Large intestine (tissue), 3 donors: ENCODE measurements at regions not wholly inside any gene's neighbourhood (a gene's known extent, or its start where the extent isn't known, plus 50 kb on each side); places are given as distances from the start of the nearest gene placed in this dataset.

Source experiments
- DNase-seq, 2 donors: peaks; one replicate each; pipeline versions ENCODE4 v3.0.0 to v3.0.0-alpha.2; 2013
- H3K27ac ChIP-seq: one replicate; pipeline ENCODE4 v1.5.1; 2013; ENCODE audit warnings: low read length
- H3K27me3 ChIP-seq: 2 replicates; pipeline ENCODE4 v1.6.1; 2013; ENCODE audit warnings: low read length; ENCODE audit not compliant: control insufficient read depth, insufficient read depth
- H3K36me3 ChIP-seq: 2 replicates; pipeline ENCODE4 v1.6.1; 2013; ENCODE audit warnings: low read length; ENCODE audit not compliant: control insufficient read depth, insufficient read depth
- H3K4me1 ChIP-seq: one replicate; pipeline ENCODE4 v1.6.1; 2013; ENCODE audit warnings: low read length; ENCODE audit not compliant: control insufficient read depth, insufficient read depth
- H3K4me3 ChIP-seq: one replicate; pipeline ENCODE4 v1.5.1; 2013; ENCODE audit warnings: low read length
- H3K9me3 ChIP-seq: one replicate; pipeline ENCODE4 v1.6.1; 2013; ENCODE audit warnings: mild to moderate bottlenecking, low read depth, low read length, moderate library complexity; ENCODE audit not compliant: control insufficient read depth
- WGBS: methylation state at CpG from one replicate; pipeline ENCODE4 v1.1.5; 2013; ENCODE audit warnings: low lambda C conversion rate; ENCODE audit not compliant: insufficient coverage; 5-methylcytosine and 5-hydroxymethylcytosine counted together

- H3K36me3 ChIP-seq = no peaks in the 10 kb centered on the region
- H3K27me3 ChIP-seq = peaks cover 2% of the 10 kb centered on the region
- H3K27ac ChIP-seq = no peak overlapping the region
- H3K9me3 ChIP-seq = peaks cover 5% of the 10 kb centered on the region
- no peak overlapping the region for H3K4me3 ChIP-seq
- no peaks in the 10 kb centered on the region for H3K4me1 ChIP-seq
- no peak for DNase-seq
- WGBS = no CpG with 5 or more reads among the region's 6 CpGs
These were observed 450.9 kb downstream of the MATN1 start for GRCh38 chr1:30272277-30273020.

- Histone ChIP-seq H3K27ac (no peak overlapping the region), H3K4me3 (no peak overlapping the region), H3K27me3 (peaks cover 2% of the 10 kb centered on the region), H3K9me3 (peaks cover 5% of the 10 kb centered on the region), H3K4me1 (no peaks in the 10 kb centered on the region), H3K36me3 (no peaks in the 10 kb centered on the region)
- WGBS = no CpG with 5 or more reads among the region's 10 CpGs
- DNase-seq = no peak
These were observed 451.7 kb downstream of the MATN1 start for GRCh38 chr1:30271401-30272276.

- no peaks in the 10 kb centered on the region for H3K36me3 ChIP-seq
- H3K27ac ChIP-seq = no peak overlapping the region
- no peaks in the 10 kb centered on the region for H3K4me1 ChIP-seq
- peaks cover 5% of the 10 kb centered on the region for H3K9me3 ChIP-seq
- no CpG with 5 or more reads among the region's 1 CpG for WGBS
- no peak for DNase-seq
- no peak overlapping the region for H3K4me3 ChIP-seq
- H3K27me3 ChIP-seq = peaks cover 2% of the 10 kb centered on the region
These were observed 452.9 kb downstream of the MATN1 start for GRCh38 chr1:30270461-30270860.

- DNase-seq = no peak
- no peak overlapping the region for H3K27ac ChIP-seq
- H3K4me3 ChIP-seq = no peak overlapping the region
- no peaks in the 10 kb centered on the region for H3K9me3 ChIP-seq
- no peaks in the 10 kb centered on the region for H3K4me1 ChIP-seq
- WGBS = no CpG with 5 or more reads among the region's 4 CpGs
- H3K36me3 ChIP-seq = no peaks in the 10 kb centered on the region
- H3K27me3 ChIP-seq = peaks cover 2% of the 10 kb centered on the region
These were observed 454.3 kb downstream of the MATN1 start for GRCh38 chr1:30268923-30269666.

GRCh38 chr1:30267856-30268255 is 455.5 kb downstream of the MATN1 start:
- Histone ChIP-seq H3K4me3 (no peak overlapping the region), H3K27ac (no peak overlapping the region), H3K4me1 (no peaks in the 10 kb centered on the region), H3K27me3 (peaks cover 2% of the 10 kb centered on the region), H3K9me3 (no peaks in the 10 kb centered on the region), H3K36me3 (no peaks in the 10 kb centered on the region)
- DNase-seq = no peak
- no CpG with 5 or more reads among the region's 6 CpGs for WGBS

- Histone ChIP-seq H3K4me3 (no peak overlapping the region), H3K27ac (no peak overlapping the region), H3K27me3 (peaks cover 2% of the 10 kb centered on the region), H3K9me3 (no peaks in the 10 kb centered on the region), H3K36me3 (no peaks in the 10 kb centered on the region), H3K4me1 (no peaks in the 10 kb centered on the region)
- no CpG with 5 or more reads among the region's 4 CpGs for WGBS
- no peak for DNase-seq
These were observed 456.3 kb downstream of the MATN1 start for GRCh38 chr1:30267046-30267445.

- Histone ChIP-seq H3K4me3 (no peak overlapping the region), H3K9me3 (no peaks in the 10 kb centered on the region), H3K27me3 (peaks cover 4% of the 10 kb centered on the region), H3K36me3 (no peaks in the 10 kb centered on the region), H3K27ac (no peak overlapping the region), H3K4me1 (no peaks in the 10 kb centered on the region)
- no peak for DNase-seq
- 60% methylated on average over 1 of the region's 15 CpGs for WGBS
These were observed 458.0 kb downstream of the MATN1 start for GRCh38 chr1:30265127-30266070.

- Histone ChIP-seq H3K4me1 (no peaks in the 10 kb centered on the region), H3K4me3 (no peak overlapping the region), H3K27me3 (peaks cover 5% of the 10 kb centered on the region), H3K27ac (no peak overlapping the region), H3K9me3 (no peaks in the 10 kb centered on the region), H3K36me3 (no peaks in the 10 kb centered on the region)
- no CpG with 5 or more reads among the region's 4 CpGs for WGBS
- no peak for DNase-seq
These were observed 458.7 kb downstream of the MATN1 start for GRCh38 chr1:30264672-30265025.

GRCh38 chr1:30263888-30264671 is 459.3 kb downstream of the MATN1 start:
- peaks cover 8% of the 10 kb centered on the region for H3K27me3 ChIP-seq
- H3K4me1 ChIP-seq = no peaks in the 10 kb centered on the region
- DNase-seq = no peak
- WGBS = no CpG with 5 or more reads among the region's 9 CpGs
- no peaks in the 10 kb centered on the region for H3K36me3 ChIP-seq
- H3K9me3 ChIP-seq = no peaks in the 10 kb centered on the region
- H3K4me3 ChIP-seq = no peak overlapping the region
- no peak overlapping the region for H3K27ac ChIP-seq
